GM21723 (cell line): ENCODE measurements at regions not wholly inside any gene's neighbourhood (a gene's known extent, or its start where the extent isn't known, plus 50 kb on each side); places are given as distances from the start of the nearest gene placed in this dataset.

Source experiments
- ATAC-seq: cut with Tn5 transposase; IDR thresholded peaks from one replicate; pipeline ENCODE4 v1.9.1; 2021; ENCODE audit warnings: mild to moderate bottlenecking, moderate library complexity; ENCODE audit not compliant: unreplicated experiment

DNA sequence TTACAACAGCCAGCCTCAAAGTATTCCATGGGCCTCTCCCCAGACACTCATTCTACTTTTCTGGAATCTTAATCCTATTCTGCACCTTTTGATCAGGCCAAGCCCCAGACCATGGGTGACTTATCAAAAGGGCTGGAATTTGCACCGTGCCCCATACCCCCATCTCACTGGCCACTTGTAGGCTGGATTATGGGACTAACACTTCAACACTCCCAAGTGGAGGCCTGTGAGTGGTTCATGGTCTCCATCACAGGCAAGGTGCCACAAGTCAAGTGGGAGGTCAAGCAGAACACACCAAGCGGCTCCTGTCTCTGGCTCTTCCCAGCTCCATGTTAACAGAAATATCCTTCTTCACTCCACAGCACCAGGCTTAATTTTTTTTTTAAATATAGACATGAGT lies 212.3 kb upstream of the HEY2 start:
- ATAC-seq: no peak

DNA sequence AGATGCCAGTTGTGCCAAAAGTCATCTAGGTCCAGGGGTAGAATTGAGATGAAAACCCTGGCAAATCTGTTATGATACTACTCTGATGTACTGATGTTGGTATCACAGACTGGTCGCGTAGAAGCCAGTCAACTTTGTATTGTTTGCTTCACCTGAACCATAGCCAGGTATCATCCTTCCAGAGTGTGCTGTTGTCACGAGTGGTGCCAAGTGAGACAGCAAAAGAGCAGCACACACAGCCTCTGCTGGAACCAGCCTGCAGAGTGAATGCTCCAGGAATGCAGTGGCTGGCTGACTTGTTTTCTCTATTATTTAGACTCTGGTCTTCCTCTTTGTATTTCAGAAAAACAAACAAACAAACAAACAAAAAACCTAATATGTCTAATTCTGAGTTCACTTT lies 209.5 kb upstream of the HEY2 start:
- ATAC-seq: no peak

DNA sequence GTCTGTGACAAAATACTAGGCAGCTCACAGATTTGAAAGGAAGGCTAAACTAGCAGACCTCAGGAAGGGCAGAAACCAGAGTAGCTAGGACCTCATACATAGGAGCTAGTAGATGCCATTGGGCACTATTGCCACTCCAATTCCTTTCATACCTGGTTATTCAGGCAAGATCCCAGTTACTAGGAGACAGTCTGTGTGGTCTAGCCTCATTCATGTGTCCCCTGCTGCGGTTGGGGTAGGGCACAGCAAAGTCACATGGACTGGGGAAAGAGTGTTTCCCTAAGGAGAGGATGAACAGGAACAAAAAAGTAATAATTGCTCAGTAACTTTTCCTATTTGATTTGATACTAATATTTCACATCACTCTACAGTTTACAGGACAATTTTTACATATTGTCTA lies 204.6 kb upstream of the HEY2 start:
- ATAC-seq: no peak

DNA sequence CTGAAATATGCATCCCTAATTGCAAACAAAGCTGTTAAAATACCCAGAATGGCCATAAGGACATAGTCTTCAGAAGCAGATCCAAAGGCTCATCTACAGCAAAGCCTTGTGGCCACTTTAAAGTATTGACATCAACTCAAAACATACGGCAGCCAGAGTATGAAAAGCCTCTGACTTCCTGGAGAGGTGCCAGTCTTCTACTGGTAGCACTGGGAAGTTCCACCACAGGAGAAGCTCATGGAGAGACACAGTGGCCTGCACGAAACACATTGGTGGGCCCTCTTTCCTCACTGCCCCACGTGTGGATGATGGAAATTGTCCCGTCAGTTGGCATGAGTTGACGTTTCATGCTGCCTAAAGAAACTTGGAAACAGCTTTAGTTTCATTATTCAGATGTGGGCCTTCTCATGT lies 202.6 kb upstream of the HEY2 start:
- ATAC-seq: no peak

DNA sequence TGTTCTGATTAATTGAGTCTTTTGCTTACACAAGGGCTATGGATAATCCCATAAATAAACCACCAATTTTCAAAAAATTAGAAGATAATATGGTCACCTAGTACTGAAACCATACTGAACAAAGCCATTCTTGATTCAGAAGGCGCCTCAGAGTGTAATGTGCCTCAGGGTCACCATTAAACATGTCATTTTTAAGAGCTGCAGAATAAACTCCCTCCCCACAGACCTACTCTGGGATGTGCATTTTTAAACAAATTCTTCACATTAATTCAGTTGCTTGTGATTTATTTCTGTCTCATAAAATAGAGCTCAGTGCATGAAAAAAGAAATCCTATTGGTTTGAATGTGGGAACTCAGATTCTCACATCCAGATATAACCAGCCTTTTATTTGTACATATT lies 202.1 kb upstream of the HEY2 start:
- no peak for ATAC-seq

DNA sequence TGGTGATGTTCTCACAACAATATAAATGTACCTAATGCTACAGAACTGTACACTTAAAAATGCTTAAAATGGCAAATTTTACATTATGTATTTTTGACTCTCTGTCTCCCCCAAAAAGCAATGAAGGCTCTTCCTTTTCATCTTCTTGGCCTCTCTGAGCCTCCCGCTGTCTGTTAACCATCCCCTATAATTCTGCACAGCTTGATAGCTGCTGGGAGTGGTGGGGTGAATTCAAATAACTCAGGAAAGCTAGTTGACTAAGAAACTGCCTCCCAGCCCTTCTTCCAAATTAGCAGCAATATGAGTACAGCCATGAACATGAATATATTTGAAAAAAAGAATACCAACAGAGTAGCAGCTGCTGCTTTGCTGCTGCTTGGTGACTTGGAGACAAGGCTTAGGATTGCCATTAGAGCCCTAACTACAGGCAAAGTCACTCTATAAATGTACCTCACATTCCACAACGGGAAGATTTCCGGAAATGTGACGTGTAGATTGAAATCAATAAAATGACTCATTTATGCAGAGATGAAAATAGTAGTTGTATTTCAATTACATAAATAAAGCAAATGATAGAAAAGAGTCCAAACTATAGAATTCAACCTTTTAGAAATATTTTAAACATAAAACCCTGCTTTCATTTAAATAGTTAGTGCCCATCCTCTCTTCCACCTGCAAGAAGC lies 200.1 kb upstream of the HEY2 start:
- no peak for ATAC-seq

DNA sequence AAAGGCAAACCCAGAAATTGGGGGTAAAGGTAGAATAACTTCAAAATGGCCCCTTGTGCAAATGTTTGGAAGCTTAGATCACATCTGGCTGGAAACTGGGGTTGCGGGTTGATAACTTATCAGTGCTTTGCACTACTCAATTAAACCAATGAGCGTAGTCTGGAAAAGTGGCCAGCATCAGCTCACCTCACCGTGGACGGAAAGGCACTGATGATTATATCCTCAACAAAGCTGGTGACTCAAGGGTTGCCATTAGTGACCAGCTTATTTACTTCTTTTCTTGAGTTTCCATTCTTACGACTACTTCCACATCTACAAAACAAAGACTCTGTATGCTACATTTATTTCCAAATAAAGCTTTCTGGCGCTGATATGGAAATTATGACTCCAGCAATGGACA lies 198.5 kb upstream of the HEY2 start:
- no peak for ATAC-seq

DNA sequence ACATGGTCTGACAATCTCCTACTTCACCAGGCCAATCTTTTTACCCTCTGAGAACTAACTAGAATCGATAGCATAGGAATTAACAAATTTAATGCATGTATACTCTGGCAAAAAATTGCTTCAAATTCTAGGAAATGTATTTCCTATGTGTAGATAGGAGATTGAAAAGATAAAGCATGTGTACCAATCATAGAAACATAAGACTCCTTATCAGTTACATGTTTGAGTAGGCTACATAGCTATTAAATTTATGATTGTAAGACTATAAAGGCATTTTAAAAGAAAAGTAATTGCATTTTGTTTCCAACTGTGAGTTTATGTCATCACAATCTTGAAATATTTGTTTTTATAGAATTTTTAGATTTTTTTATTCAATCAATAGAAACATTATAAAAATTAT lies 196.6 kb upstream of the HEY2 start:
- ATAC-seq: no peak

DNA sequence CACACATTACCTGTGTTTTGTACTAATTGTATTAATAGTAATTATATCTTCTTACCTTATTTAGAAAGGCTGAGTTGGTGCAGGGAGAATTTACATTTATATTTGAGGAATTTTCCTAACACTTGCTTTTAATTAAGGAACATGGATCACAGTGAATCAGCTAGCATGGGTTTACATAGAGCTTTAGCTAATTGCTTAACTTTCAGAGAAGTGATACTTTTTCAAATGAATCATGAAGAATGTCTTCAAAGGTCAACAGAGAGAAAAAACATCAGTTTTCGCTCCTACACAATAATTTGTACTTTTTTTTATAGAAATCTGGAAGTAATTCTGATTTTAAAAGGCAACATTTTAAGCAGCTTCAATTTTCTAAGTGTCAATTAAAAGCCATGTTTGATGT lies 195.0 kb upstream of the HEY2 start:
- no peak for ATAC-seq

DNA sequence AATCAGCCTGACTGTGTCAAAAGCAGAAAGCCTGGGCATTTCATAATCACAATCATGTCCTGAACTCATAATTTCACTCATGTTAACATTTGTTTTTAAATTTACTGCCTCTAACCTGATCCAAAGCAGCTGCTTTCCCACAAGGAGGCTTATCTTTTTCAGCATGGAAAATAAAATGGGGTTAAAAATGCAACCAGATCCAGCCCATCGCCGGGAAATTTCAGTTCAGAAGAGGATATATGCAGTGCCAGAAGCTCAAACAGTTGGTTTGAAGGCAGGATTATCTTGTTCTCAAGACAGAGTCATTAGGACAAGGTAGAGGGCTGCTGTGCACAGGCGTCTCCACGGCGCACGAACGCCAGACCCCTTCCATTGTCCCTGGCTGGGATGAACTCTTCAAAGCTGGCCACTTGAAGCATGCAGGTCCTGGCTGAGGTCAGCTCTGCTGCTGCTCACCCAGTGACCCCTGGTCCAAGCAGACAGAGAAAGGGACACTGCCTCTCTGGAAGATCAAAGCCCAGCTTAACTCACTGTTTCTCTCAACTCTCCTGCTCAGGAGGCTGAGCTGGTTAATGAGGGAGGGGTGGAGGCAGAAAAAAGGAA lies 191.1 kb upstream of the HEY2 start:
- ATAC-seq: no peak

DNA sequence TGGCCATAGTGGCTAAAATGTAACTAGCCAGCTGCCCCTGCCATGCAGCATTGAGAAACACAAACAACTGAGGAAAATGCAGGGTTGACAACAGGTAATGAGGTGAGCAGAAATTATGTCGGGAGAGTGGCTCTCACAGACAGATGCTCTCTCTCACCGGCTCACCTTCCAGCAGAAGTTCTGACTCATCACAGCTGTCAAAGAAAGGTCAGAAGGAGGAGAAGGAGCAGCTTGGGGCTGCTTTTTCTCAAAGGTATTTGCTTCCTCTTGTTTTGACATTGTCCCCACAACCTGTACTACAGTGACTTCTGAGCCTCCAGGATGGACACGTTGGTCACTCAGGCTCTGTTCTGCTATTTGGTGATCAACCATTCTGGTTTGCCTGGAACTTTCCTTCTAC lies 190.5 kb upstream of the HEY2 start:
- ATAC-seq: no peak

DNA sequence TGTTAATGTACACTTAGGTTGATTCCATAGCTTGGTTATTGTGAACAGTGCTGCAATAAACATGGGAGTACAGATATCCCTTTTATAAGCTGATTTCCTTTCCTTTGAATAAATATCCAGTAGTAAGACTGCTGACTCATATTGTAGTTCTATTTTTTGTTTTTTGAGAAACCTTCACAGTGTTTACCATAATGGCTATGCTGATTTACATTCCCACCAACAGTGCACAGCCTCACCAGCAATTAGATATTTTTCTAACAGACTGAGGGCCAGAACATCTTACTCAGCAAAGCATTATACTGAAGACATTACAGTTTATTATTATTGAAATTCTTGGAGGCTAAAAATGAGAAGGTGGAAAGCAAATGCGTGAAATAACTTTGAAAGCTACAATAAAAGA lies 187.3 kb upstream of the HEY2 start:
- ATAC-seq: no peak

DNA sequence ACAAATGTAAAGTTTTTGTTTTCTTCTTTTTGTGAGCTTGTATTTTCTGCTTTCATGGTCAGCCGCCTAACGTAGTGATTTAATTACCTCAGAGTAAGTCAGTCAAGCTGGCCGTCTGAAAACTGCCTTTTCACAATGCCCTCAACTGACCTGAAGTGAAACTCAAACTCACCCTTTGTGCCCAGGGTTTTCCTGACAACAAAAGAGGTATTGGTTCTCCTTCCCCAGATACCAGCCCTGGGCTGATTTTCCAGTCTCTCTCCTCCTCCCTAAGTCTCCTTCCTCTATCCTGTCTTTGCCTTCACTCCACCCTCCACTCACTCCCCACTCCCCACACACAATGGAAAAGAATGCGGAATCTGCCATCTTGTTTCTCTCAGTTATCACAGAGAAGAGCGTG lies 184.5 kb upstream of the HEY2 start:
- ATAC-seq: no peak

DNA sequence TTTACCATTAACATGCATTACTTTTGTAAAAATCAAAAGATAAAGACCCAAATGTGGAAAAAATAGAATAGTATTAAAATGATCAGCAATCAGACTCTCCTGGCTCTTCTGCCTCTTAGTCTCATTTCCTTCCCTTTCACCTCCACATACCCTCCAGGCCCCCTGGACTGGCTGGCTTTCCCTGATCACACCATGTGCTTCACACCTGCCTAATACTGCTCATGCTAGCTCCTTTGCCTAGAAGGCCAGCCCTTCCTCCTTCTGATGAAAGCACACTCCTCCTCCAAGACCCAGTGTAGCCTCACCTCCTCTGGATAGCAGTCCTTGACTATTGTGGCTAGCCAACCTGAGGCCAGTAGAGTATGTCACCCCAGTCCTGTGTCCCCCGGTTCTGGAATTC lies 182.0 kb upstream of the HEY2 start:
- ATAC-seq: no peak

DNA sequence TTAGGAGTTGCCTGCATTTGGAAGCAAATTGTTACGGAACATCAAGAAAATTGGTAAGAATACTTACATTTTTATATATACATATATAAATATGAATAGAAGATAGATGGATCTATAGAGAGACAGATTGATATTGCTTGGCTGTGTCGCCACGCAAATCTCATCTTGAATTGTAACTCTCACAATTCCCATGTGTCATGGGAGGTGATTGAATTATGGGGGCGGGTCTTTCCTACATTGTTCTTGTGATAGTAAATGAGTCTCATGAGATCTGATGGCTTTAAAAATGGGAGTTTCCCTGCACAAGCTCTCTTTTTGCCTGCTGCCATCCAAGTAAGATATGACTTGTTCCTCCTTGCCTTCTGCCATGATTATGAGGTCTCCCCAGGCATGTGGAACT lies 180.8 kb upstream of the HEY2 start:
- ATAC-seq: no peak

DNA sequence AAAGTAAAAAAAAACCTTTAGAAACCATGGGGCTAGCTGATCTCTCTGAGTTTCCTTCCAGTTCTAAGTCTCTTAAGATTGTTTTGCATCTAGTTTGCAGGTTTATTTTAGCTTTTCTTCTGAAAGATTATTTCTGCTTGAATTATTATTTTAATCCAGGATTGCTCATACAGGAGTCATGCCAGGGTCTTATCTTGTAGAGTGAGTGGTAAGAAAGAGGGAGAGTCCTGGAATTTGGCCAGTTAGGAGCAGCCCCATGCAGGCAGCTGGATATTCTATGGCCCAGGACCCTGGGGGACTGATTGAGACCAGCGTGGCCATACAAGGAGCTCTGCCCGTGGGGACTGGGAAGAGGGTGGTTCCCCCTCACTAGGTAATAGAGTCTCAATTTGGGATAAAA lies 178.9 kb upstream of the HEY2 start:
- no peak for ATAC-seq

DNA sequence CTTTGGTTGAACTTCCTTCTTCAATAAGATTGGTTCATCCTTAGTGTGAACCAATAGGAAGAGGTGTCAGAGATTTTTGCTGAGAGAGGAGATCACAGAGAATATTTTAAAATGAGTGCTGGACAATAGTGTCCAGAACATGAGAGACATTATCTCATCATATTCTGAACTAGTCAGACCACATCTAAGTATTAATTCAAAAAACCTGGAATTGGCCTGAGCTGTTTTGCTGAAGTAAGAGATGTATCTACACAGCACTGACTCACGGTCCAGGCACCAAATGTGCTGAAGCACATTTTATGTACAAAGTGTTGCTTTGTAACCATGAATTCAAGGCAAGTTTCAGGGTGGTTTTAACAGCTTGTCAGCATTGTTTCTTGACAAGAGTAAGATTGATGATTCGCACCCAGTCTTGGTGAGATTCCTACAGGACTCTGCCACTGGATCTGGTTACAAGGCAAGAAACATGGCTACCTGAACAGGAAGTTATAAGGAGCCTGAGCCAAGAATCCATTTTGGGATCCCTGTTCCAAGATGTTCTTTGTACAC lies 178.2 kb upstream of the HEY2 start:
- no peak for ATAC-seq

DNA sequence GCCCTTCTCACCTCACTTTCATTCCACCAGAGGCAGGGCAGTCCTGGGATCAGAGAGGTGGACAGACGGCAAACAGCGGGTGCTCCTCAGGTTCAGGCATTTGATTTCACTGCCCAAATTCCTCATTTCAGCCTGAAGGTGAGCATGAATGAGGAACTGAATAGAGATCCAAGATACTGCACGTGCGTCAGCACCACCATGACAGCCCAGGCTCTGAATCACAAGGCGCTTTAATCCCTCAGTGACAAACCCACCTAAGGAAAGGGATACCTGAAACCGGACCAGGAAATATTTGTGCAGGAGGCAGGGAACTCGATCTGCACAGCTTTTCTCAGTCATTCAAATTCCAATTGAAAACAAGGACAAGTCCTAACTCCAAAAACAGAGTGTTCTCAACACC lies 174.8 kb upstream of the HEY2 start:
- no peak for ATAC-seq

DNA sequence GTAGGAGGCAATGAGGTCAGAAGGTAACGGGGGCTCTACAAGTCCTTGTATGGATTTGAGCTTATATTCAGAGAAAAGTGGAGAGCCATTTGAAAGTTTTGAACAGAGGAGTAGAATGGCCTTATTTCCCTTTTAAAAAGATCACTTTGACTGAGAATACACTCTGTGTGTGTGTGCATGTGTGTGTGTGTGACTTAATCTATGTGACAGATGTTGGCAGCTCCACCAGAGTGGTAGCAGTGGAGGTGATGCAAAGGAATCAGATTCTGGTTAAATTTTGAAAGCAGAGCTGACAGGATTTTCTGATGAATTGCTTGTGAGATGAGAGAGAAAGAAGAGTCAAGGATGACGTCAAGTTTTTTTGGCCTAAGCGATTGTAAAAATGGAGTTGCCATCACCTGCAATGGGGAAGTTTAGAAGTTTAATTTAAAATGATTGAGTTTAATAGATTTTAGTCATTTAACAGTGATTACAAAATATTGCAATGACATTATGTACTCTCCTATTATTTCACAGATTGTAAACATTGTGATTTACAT lies 172.2 kb upstream of the HEY2 start:
- no peak for ATAC-seq

DNA sequence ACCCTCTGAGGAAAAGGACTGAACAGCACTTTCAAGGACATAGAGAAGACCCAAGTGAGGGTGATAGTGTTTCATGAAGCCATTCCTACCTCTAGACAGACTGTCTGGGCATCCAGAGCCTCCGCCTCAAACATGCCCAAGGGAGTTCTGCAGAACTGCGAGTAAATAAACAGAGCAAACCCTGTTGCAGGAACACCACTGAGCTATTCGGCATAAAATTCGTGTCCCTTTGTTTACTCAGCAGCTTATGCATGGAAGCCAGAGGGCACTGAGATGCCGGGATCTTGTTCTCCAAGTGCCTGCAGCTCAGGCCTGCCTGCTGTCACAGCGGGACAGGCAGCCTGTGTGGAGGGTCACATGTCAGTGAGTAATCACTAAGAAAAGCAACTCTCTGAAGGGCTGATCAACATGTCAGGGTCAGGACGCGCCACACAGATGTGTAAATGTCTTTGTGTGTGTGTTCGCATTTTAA lies 164.9 kb upstream of the HEY2 start:
- ATAC-seq: no peak

DNA sequence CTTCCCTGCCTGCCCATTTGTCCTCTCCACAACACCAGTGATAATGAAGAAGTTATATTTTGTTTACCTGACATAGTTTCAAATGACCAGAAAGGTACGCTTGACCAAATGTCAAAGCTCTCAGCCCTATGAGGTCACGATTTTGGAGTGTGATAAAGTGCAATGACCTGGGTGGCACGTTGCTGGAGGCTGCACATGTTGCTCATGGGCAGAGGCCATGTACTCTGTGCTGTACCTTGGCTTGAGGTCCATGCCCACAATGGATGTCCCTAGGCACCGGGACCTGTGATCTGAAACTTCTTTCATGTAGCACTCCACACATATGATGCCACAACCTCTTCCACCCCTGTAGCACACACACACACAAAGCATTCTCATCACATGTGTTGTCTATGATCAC lies 164.0 kb upstream of the HEY2 start:
- ATAC-seq: no peak

DNA sequence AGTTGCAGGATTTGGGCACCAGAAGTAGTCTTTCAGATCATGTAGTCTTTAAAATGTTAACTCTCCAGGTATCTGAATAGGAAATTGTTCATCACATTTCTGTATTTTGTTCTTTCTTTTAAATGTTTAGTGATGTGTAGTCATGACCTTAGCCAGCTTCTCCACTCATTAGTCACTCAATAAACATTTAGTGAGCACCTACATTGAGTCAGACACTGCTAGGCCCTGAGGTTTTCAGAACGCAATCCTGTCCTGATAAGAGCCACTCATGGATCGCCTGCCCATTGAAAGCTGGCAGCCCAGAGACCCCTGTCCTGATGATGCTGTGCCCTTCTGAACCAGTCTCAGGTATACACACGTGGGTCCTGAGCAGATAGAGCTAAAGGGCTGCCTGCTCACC lies 163.4 kb upstream of the HEY2 start:
- ATAC-seq: no peak

DNA sequence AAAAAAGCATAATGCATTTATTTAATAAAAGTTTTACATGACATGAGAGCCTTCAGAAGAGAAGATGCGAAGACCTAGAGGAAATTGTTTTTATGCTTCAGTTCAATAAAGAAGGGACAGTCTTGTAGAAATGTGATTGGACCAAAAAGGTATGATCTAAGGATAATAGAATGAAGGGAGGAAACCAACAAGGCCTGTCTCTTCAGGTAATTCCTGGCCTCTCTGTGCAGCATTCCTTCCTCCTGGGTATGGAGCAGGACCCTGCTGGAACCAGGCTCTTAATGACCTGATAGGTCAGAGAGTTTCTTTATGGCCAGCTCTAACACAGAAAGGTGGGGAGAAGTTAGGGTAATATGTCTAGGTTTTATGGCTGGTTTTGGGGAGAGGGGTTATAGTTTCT lies 162.8 kb upstream of the HEY2 start:
- ATAC-seq: no peak
